ENCODE measurements at regions not wholly inside any gene's neighbourhood (a gene's known extent, or its start where the extent isn't known, plus 50 kb on each side); places are given as distances from the start of the nearest gene placed in this dataset.

DNA sequence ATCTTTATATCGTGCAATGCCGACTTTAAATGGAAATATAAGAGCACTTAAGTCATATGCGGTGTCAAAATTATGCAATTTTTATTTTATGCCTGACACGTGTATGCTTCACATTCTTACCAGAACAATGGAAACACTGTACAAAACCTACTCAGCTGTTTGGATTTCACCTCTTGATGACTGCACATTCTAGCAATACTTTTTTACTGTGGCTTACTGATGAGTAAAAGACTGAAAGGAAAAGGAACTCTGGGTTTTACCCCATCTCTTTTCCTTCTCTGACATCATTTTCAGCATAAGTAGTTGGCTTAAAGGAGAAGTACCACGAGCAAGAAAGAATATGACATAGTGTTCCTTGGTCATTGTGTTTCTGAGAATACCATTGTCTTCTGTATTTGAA, 142.8 kb downstream of the POLR2M start:
- TF ChIP-seq, protein P1, sequence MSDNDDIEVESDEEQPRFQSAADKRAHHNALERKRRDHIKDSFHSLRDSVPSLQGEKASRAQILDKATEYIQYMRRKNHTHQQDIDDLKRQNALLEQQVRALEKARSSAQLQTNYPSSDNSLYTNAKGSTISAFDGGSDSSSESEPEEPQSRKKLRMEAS (IDR thresholded peaks at IDR 0.05) = no peak
- TF ChIP-seq FOXM1 (IDR thresholded peaks at IDR 0.05; ENCODE audit: borderline replicate concordance, low read depth) (no peak), EP300 (IDR thresholded peaks at IDR 0.05; ENCODE audit: borderline replicate concordance) (no peak), TEAD4 (IDR thresholded peaks at IDR 0.05) (no peak), CREB1 (IDR thresholded peaks at IDR 0.05; ENCODE audit: low read depth) (no peak), RAD21 (IDR thresholded peaks at IDR 0.05; ENCODE audit: low read depth) (no peak), TCF12 (IDR thresholded peaks at IDR 0.05; ENCODE audit: low read depth) (no peak), YY1 (IDR thresholded peaks at IDR 0.05; ENCODE audit: low read depth) (no peak), NFIC (IDR thresholded peaks at IDR 0.05) (no peak), ZBTB7A (IDR thresholded peaks at IDR 0.05; ENCODE audit: low read depth) (no peak), CEBPB (IDR thresholded peaks at IDR 0.05) (no peak), TAF1 (IDR thresholded peaks at IDR 0.05; ENCODE audit: low read depth) (no peak), EGR1 (IDR thresholded peaks at IDR 0.05) (no peak)
- TF ChIP-seq, protein P2, sequence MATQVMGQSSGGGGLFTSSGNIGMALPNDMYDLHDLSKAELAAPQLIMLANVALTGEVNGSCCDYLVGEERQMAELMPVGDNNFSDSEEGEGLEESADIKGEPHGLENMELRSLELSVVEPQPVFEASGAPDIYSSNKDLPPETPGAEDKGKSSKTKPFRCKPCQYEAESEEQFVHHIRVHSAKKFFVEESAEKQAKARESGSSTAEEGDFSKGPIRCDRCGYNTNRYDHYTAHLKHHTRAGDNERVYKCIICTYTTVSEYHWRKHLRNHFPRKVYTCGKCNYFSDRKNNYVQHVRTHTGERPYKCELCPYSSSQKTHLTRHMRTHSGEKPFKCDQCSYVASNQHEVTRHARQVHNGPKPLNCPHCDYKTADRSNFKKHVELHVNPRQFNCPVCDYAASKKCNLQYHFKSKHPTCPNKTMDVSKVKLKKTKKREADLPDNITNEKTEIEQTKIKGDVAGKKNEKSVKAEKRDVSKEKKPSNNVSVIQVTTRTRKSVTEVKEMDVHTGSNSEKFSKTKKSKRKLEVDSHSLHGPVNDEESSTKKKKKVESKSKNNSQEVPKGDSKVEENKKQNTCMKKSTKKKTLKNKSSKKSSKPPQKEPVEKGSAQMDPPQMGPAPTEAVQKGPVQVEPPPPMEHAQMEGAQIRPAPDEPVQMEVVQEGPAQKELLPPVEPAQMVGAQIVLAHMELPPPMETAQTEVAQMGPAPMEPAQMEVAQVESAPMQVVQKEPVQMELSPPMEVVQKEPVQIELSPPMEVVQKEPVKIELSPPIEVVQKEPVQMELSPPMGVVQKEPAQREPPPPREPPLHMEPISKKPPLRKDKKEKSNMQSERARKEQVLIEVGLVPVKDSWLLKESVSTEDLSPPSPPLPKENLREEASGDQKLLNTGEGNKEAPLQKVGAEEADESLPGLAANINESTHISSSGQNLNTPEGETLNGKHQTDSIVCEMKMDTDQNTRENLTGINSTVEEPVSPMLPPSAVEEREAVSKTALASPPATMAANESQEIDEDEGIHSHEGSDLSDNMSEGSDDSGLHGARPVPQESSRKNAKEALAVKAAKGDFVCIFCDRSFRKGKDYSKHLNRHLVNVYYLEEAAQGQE (IDR thresholded peaks at IDR 0.05; ENCODE audit: low read depth) = no peak
- TF ChIP-seq, protein P3, sequence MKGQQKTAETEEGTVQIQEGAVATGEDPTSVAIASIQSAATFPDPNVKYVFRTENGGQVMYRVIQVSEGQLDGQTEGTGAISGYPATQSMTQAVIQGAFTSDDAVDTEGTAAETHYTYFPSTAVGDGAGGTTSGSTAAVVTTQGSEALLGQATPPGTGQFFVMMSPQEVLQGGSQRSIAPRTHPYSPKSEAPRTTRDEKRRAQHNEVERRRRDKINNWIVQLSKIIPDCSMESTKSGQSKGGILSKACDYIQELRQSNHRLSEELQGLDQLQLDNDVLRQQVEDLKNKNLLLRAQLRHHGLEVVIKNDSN (IDR thresholded peaks at IDR 0.05) = no peak

DNA sequence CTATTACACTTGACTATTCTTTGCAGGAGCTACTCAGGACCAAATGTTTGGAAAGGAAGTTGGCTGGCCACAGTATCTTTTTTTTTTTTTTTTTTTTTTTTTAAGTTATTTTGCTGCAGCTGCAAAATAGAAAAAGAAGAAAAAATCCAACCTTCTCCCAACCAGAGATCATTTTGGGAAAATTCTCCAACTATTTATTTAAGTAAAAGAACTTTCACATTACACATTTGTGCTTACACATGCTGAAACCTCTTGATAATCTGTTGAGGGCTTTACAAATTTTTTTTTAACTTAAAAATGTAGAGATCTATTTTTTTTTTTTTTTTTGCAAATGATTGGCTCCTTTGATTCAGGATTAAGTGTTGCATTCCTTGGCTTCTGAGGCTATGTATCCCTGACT, 148.0 kb downstream of the POLR2M start:
- TF ChIP-seq FOXM1 (IDR thresholded peaks at IDR 0.05; ENCODE audit: borderline replicate concordance, low read depth) = no peak

DNA sequence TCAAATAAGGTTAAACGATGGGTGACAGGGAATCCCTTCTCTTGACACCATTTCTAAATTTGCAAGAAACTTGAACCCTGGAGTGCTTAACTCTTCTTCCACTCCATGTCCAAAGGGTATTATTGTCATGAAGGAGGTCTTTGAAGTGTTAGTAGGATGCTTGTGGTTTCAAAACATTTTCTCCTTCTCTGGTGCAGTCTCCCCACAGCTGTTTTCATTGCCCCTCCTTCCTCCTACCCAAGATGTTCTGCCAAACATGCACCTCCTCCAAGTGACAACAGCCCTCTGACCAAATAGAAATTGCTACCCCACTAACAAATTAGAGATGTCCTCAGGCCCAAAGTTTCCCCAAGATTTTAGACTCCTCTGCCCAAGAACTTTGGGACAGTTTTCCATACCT, 151.4 kb downstream of the POLR2M start:
- TF ChIP-seq TAF1 (IDR thresholded peaks at IDR 0.05; ENCODE audit: low read depth) (no peak), ZBTB7A (IDR thresholded peaks at IDR 0.05; ENCODE audit: low read depth) (no peak), CEBPB (IDR thresholded peaks at IDR 0.05) (no peak), EGR1 (IDR thresholded peaks at IDR 0.05) (no peak), CREB1 (IDR thresholded peaks at IDR 0.05; ENCODE audit: low read depth) (no peak), YY1 (IDR thresholded peaks at IDR 0.05; ENCODE audit: low read depth) (no peak), TCF12 (IDR thresholded peaks at IDR 0.05; ENCODE audit: low read depth) (no peak), RAD21 (IDR thresholded peaks at IDR 0.05; ENCODE audit: low read depth) (no peak), EP300 (IDR thresholded peaks at IDR 0.05; ENCODE audit: borderline replicate concordance) (no peak)
- TF ChIP-seq, protein P2 (IDR thresholded peaks at IDR 0.05; ENCODE audit: low read depth) = no peak
- TF ChIP-seq, protein P3 (IDR thresholded peaks at IDR 0.05) = no peak

DNA sequence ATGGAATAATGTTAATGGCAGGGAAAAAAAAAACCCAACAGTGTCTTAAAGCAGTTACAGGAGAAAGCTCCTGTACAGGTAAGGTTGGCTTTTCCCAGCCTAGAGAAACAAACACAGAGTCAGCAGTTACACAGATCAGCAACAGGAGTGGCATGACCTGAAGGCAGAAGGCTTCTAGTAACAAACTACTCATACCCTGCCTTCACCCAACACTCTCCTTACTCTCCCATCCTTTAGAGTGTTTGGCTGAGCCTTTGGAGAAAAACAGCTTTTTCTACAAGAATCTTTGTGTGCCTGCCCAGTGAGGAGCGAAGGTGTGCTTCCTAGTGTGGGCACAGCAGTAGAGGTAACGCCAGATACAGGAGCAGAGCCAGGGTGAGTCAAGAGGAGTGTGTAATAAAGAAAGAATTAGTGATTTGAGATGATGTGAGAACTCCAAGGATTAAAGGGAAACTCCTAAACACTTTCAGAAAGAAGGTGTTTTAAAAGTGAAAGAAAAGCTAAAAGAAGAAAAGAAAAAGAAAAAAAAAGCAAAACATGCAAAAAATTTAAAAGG, 152.7 kb downstream of the POLR2M start:
- TF ChIP-seq YY1 (IDR thresholded peaks at IDR 0.05; ENCODE audit: low read depth) (no peak), EP300 (IDR thresholded peaks at IDR 0.05; ENCODE audit: borderline replicate concordance) (no peak), TAF1 (IDR thresholded peaks at IDR 0.05; ENCODE audit: low read depth) (no peak), CREB1 (IDR thresholded peaks at IDR 0.05; ENCODE audit: low read depth) (no peak), NFIC (IDR thresholded peaks at IDR 0.05) (no peak), RAD21 (IDR thresholded peaks at IDR 0.05; ENCODE audit: low read depth) (no peak), EGR1 (IDR thresholded peaks at IDR 0.05) (no peak), CEBPB (IDR thresholded peaks at IDR 0.05) (no peak), ZBTB7A (IDR thresholded peaks at IDR 0.05; ENCODE audit: low read depth) (no peak), TCF12 (IDR thresholded peaks at IDR 0.05; ENCODE audit: low read depth) (no peak), FOXM1 (IDR thresholded peaks at IDR 0.05; ENCODE audit: borderline replicate concordance, low read depth) (no peak), TEAD4 (IDR thresholded peaks at IDR 0.05) (no peak)
- TF ChIP-seq, protein P2 (IDR thresholded peaks at IDR 0.05; ENCODE audit: low read depth) = no peak
- TF ChIP-seq, protein P3 (IDR thresholded peaks at IDR 0.05) = no peak
- TF ChIP-seq, protein P1 (IDR thresholded peaks at IDR 0.05) = no peak

Measured in Ishikawa (cell line).